Prostate gland (tissue), 2 donors: ENCODE measurements at regions not wholly inside any gene's neighbourhood (a gene's known extent, or its start where the extent isn't known, plus 50 kb on each side); places are given as distances from the start of the nearest gene placed in this dataset.

Experiments
- CTCF ChIP-seq, 4 experiments: fragments of 200-600 bp in 2 of 4; fragments of 450-650 bp in 2 of 4; sonication (generic) in 2 of 4; IDR thresholded peaks; 1 replicate in 3 of 4; 2 replicates in 1 of 4; pipeline ENCODE4 v1.5.1; 2016 to 2019; ENCODE audit warnings: antibody characterized with exemption in 4 of 4, mild to moderate bottlenecking in 2 of 4, moderate library complexity in 2 of 4
- POLR2A ChIP-seq: fragments of 450-650 bp; IDR thresholded peaks from one replicate; pipeline ENCODE4 v1.6.1; 2016; ENCODE audit warnings: antibody characterized with exemption, mild to moderate bottlenecking
- POLR2AphosphoS5 ChIP-seq: sonication (generic); formaldehyde crosslinking; IDR thresholded peaks from one replicate; pipeline ENCODE4 v1.6.1; 2017; ENCODE audit warnings: antibody characterized with exemption

GRCh38 chr5:54651482-54652076 lies 134.0 kb downstream of the SNX18 start:
- TF ChIP-seq POLR2A (no peak), CTCF (IDR thresholded peaks at IDR 0.05) (no peak), POLR2AphosphoS5 (no peak)
